ENCODE measurements at regions not wholly inside any gene's neighbourhood (a gene's known extent, or its start where the extent isn't known, plus 50 kb on each side); places are given as distances from the start of the nearest gene placed in this dataset.

DNA sequence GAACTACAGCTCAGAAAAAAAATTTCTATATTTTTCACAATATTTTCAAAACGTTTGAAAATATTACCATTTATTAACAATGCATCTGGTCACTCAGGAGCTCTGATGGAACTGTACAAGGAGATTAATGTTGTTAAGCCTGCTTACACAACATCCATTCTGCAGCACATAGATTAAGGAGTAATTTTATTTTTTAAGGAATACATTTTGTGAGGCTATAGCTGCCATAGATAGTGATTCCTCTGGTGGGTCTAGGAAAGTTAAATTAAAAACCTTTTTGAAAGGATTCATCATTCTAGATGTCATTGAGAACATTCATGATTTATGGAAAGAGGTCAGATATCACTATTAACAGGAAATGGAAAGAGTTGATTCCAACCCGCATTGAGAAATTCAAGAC is 196.9 kb downstream of the C3orf38 start:
- TF ChIP-seq SP1 (IDR thresholded peaks at IDR 0.05) (no peak), TARDBP (IDR thresholded peaks at IDR 0.05) (no peak), CTBP1 (IDR thresholded peaks at IDR 0.05; ENCODE audit: borderline replicate concordance) (no peak)
- TF ChIP-seq, protein P1, sequence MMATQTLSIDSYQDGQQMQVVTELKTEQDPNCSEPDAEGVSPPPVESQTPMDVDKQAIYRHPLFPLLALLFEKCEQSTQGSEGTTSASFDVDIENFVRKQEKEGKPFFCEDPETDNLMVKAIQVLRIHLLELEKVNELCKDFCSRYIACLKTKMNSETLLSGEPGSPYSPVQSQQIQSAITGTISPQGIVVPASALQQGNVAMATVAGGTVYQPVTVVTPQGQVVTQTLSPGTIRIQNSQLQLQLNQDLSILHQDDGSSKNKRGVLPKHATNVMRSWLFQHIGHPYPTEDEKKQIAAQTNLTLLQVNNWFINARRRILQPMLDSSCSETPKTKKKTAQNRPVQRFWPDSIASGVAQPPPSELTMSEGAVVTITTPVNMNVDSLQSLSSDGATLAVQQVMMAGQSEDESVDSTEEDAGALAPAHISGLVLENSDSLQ (IDR thresholded peaks at IDR 0.05), result no peak
- no peak for DNase-seq (ENCODE audit: extremely low spot score)
- POLR2A ChIA-PET, result no interaction called here
- CTCF ChIA-PET, result no interaction called here

DNA sequence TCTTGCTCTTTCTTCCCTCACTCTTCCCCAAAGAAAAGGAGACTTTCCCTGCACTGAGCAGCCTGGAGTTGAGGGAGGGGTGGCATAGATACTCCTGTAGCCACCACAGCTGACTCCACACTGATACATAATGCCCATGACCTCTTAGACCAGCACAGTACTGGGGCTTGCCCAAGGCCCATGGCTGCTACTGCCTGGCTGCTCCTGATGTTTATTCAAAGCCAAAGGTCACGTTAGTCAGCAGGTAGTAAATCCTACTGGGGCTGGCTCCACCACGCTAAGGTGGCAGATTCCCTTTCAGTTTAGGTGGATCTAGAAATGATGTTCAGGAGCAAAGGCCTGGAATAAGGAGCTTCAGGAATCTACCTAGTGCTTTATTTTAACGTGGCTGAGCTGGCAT is 212.7 kb downstream of the C3orf38 start:
- CTCF ChIA-PET, result no interaction called here
- no peak for TF ChIP-seq SUZ12 (IDR thresholded peaks at IDR 0.05)
- TF ChIP-seq TARDBP (IDR thresholded peaks at IDR 0.05), result no peak
- no peak for TF ChIP-seq FOXA1 (IDR thresholded peaks at IDR 0.05)
- no peak for TF ChIP-seq HDGF (IDR thresholded peaks at IDR 0.05; ENCODE audit: borderline replicate concordance)
- no peak for TF ChIP-seq FOXK2 (IDR thresholded peaks at IDR 0.05)
- TF ChIP-seq ARNT (IDR thresholded peaks at IDR 0.05), result no peak
- DNase-seq (ENCODE audit: extremely low spot score), result no peak
- POLR2A ChIA-PET, result no interaction called here

DNA sequence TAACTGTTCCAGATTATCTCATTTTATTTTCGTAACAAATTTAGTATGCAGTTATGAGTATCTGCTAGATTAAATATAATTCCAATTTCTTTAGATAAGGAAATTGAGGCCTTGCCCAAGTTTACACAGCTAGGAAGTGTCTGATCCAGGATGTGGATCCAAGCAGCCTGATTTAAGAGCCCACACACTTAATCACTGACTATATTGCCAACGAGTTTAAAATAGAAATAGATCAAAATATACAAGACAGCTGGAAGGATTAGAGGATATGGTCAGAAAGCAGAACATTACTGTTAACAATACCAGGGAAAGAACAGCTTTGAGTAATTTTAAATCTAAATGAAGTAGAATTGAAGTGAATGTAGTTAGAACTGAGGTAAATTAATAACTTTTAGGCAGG is 215.2 kb downstream of the C3orf38 start:
- TF ChIP-seq FOXK2 (IDR thresholded peaks at IDR 0.05) (no peak), HDGF (IDR thresholded peaks at IDR 0.05; ENCODE audit: borderline replicate concordance) (no peak), CTBP1 (IDR thresholded peaks at IDR 0.05; ENCODE audit: borderline replicate concordance) (no peak), TARDBP (IDR thresholded peaks at IDR 0.05) (no peak), LEF1 (IDR thresholded peaks at IDR 0.05; ENCODE audit: borderline replicate concordance) (no peak), ZNF384 (IDR thresholded peaks at IDR 0.05) (no peak), ELF4 (IDR thresholded peaks at IDR 0.05) (no peak), FOXM1 (IDR thresholded peaks at IDR 0.05; ENCODE audit: borderline replicate concordance) (no peak), L3MBTL2 (conservative IDR thresholded peaks at IDR 0.05) (no peak), FOXA1 (IDR thresholded peaks at IDR 0.05) (no peak), NFRKB (IDR thresholded peaks at IDR 0.05) (no peak), SUZ12 (IDR thresholded peaks at IDR 0.05) (no peak), ARNT (IDR thresholded peaks at IDR 0.05) (no peak), SP1 (IDR thresholded peaks at IDR 0.05) (no peak), BHLHE40 (IDR thresholded peaks at IDR 0.05; ENCODE audit: borderline replicate concordance) (no peak)
- TF ChIP-seq, protein P1 (IDR thresholded peaks at IDR 0.05), result no peak

DNA sequence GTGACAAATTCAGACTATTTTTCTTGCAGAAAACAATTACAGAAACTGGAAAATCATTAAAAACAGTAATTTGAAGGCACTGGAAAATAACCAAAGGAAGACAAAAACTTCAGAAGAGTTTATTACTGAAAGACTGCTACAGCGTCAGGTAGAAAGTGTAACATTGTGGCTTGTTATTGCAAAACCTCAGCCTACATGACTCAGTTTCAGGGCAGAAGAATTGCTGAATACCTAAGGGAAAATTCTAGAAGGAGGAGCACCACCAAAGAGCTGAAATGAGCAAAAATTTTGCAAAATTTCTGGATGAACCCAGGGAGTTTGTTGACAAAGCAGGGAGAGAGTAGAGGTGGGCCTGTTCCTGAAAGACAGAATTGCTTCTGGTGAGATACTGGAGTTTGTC is 219.6 kb downstream of the C3orf38 start:
- POLR2A ChIA-PET, result no interaction called here
- DNase-seq (ENCODE audit: extremely low spot score), result no peak
- no peak for TF ChIP-seq SUZ12 (IDR thresholded peaks at IDR 0.05)
- no peak for TF ChIP-seq HDGF (IDR thresholded peaks at IDR 0.05; ENCODE audit: borderline replicate concordance)
- no peak for TF ChIP-seq ARNT (IDR thresholded peaks at IDR 0.05)
- no peak for TF ChIP-seq FOXA1 (IDR thresholded peaks at IDR 0.05)
- TF ChIP-seq TARDBP (IDR thresholded peaks at IDR 0.05), result no peak
- no peak for TF ChIP-seq FOXM1 (IDR thresholded peaks at IDR 0.05; ENCODE audit: borderline replicate concordance)
- no peak for TF ChIP-seq SP1 (IDR thresholded peaks at IDR 0.05)
- TF ChIP-seq FOXK2 (IDR thresholded peaks at IDR 0.05), result no peak
- no peak for TF ChIP-seq CTBP1 (IDR thresholded peaks at IDR 0.05; ENCODE audit: borderline replicate concordance)
- no peak for TF ChIP-seq LEF1 (IDR thresholded peaks at IDR 0.05; ENCODE audit: borderline replicate concordance)
- TF ChIP-seq L3MBTL2 (conservative IDR thresholded peaks at IDR 0.05), result no peak
- CTCF ChIA-PET, result no interaction called here

More for the DNA sequence above, 215.2 kb downstream of the C3orf38 start:
- DNase-seq (ENCODE audit: extremely low spot score), result no peak
- POLR2A ChIA-PET, result no interaction called here
- CTCF ChIA-PET, result no interaction called here

DNA sequence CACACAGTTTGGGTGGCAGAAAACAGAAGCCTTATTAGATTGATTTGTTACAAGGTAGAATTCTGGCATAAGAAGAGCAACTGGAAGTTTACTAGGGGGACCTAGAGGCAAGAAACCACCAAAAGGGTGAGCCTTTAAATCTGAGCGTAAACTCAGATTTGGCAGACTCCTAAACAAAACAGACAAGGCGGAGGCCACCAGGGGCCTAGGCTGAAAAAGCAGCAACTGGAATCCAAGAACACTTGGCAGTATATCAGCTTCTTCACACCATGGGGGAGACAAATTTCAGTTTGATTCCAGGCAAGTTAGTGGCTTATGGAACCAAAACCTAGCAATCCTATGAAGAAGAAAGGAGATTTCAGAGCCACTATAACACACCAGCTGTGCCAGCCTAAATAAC is 220.0 kb downstream of the C3orf38 start:
- POLR2A ChIA-PET, result no interaction called here
- no peak for TF ChIP-seq NFRKB (IDR thresholded peaks at IDR 0.05)
- TF ChIP-seq, protein P1 (IDR thresholded peaks at IDR 0.05), result no peak
- TF ChIP-seq SUZ12 (IDR thresholded peaks at IDR 0.05), result no peak
- no peak for TF ChIP-seq SP1 (IDR thresholded peaks at IDR 0.05)
- no peak for TF ChIP-seq BHLHE40 (IDR thresholded peaks at IDR 0.05; ENCODE audit: borderline replicate concordance)
- no peak for TF ChIP-seq HDGF (IDR thresholded peaks at IDR 0.05; ENCODE audit: borderline replicate concordance)
- no peak for TF ChIP-seq LEF1 (IDR thresholded peaks at IDR 0.05; ENCODE audit: borderline replicate concordance)
- TF ChIP-seq FOXA1 (IDR thresholded peaks at IDR 0.05), result no peak
- no peak for TF ChIP-seq L3MBTL2 (conservative IDR thresholded peaks at IDR 0.05)
- TF ChIP-seq FOXM1 (IDR thresholded peaks at IDR 0.05; ENCODE audit: borderline replicate concordance), result no peak
- TF ChIP-seq FOXK2 (IDR thresholded peaks at IDR 0.05), result no peak
- no peak for DNase-seq (ENCODE audit: extremely low spot score)
- CTCF ChIA-PET, result no interaction called here

DNA sequence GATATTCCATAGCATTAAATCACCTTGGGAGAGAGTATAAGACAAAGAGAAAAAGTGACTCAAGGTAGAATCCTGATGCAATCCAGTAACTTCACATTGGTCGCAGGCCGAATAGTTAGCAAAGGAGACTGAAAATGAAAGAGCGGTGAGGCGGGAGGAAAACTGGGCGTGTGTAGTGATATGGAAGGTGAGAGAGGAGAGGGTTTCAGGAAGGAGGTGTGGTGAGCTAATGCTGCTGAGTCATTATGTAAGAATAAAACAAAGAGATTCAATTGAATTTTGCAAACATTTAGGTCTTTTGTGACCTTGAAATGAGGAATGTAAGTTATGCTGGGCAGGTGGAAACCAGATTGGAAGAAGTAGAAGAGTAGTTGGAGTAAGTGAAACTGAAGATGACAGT is 235.3 kb downstream of the C3orf38 start:
- ChIA-PET CTCF (no interaction called here), POLR2A (no interaction called here)
- TF ChIP-seq FOXK2 (IDR thresholded peaks at IDR 0.05) (no peak), TARDBP (IDR thresholded peaks at IDR 0.05) (no peak), FOXM1 (IDR thresholded peaks at IDR 0.05; ENCODE audit: borderline replicate concordance) (no peak), ZNF384 (IDR thresholded peaks at IDR 0.05) (no peak), HDGF (IDR thresholded peaks at IDR 0.05; ENCODE audit: borderline replicate concordance) (no peak), LEF1 (IDR thresholded peaks at IDR 0.05; ENCODE audit: borderline replicate concordance) (no peak), FOXA1 (IDR thresholded peaks at IDR 0.05) (no peak), L3MBTL2 (conservative IDR thresholded peaks at IDR 0.05) (no peak), BHLHE40 (IDR thresholded peaks at IDR 0.05; ENCODE audit: borderline replicate concordance) (no peak), NFRKB (IDR thresholded peaks at IDR 0.05) (no peak), ARNT (IDR thresholded peaks at IDR 0.05) (no peak), SP1 (IDR thresholded peaks at IDR 0.05) (no peak), SUZ12 (IDR thresholded peaks at IDR 0.05) (no peak), CTBP1 (IDR thresholded peaks at IDR 0.05; ENCODE audit: borderline replicate concordance) (no peak), ELF4 (IDR thresholded peaks at IDR 0.05) (no peak)
- TF ChIP-seq, protein P1 (IDR thresholded peaks at IDR 0.05), result no peak
- no peak for DNase-seq (ENCODE audit: extremely low spot score)

Measured in HEK293T (cell line).